ENCODE measurements at regions not wholly inside any gene's neighbourhood (a gene's known extent, or its start where the extent isn't known, plus 50 kb on each side); places are given as distances from the start of the nearest gene placed in this dataset.

- ATAC-seq = no peak
- H3K9me3 ChIP-seq = no peaks in the 10 kb centered on the region
- H3K27me3 ChIP-seq = no peaks in the 10 kb centered on the region
- 90 to 93% methylated on average over 4 of the region's 4 CpGs for WGBS, 2 donors (ENCODE audit: low coverage in 1 of 2)
- no peaks in the 10 kb centered on the region for H3K36me3 ChIP-seq
- peaks cover 0 to 31% (median 2%) of the 10 kb centered on the region in 3 donors for H3K4me1 ChIP-seq
- no peak overlapping the region for H3K27ac ChIP-seq
- no peak overlapping the region for H3K4me3 ChIP-seq
- TF ChIP-seq EP300 (IDR thresholded peaks at IDR 0.05) (no peak), POLR2A (IDR thresholded peaks at IDR 0.05) (no peak), POLR2AphosphoS5 (IDR thresholded peaks at IDR 0.05) (no peak)
- TF ChIP-seq, protein P1, sequence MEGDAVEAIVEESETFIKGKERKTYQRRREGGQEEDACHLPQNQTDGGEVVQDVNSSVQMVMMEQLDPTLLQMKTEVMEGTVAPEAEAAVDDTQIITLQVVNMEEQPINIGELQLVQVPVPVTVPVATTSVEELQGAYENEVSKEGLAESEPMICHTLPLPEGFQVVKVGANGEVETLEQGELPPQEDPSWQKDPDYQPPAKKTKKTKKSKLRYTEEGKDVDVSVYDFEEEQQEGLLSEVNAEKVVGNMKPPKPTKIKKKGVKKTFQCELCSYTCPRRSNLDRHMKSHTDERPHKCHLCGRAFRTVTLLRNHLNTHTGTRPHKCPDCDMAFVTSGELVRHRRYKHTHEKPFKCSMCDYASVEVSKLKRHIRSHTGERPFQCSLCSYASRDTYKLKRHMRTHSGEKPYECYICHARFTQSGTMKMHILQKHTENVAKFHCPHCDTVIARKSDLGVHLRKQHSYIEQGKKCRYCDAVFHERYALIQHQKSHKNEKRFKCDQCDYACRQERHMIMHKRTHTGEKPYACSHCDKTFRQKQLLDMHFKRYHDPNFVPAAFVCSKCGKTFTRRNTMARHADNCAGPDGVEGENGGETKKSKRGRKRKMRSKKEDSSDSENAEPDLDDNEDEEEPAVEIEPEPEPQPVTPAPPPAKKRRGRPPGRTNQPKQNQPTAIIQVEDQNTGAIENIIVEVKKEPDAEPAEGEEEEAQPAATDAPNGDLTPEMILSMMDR (IDR thresholded peaks at IDR 0.05) = no peak
These were observed 299.3 kb downstream of the MAP2K6 start for GRCh38 chr17:69713815-69714214.

DNA sequence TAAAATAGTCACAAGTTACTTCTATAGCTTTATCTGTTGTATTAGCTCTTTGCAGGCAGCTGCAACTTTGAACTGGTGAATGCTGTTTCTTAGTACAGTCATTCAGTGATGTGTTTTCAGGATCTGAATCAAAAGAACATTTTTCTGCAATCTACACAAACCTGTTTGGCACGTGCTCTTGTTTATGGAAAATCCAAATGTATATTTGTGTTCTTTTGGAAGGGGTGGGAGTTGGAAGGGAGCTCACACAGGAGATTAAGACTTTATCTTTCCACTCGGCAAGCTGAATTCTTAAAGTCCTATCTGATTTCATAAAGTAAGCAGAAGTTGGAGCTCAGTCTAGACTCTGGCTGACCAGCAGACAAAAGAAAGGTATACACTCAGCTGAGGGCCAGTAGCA, 300.2 kb downstream of the MAP2K6 start:
- TF ChIP-seq, protein P1 (IDR thresholded peaks at IDR 0.05) = no peak
- TF ChIP-seq EP300 (IDR thresholded peaks at IDR 0.05) (no peak), POLR2A (IDR thresholded peaks at IDR 0.05) (no peak), POLR2AphosphoS5 (IDR thresholded peaks at IDR 0.05) (no peak)
- no peak overlapping the region for H3K27ac ChIP-seq
- H3K4me1 ChIP-seq = peaks cover 0 to 31% (median 2%) of the 10 kb centered on the region in 3 donors
- ATAC-seq = no peak
- no peaks in the 10 kb centered on the region for H3K36me3 ChIP-seq
- no peaks in the 10 kb centered on the region for H3K27me3 ChIP-seq
- H3K4me3 ChIP-seq = no peak overlapping the region
- no peaks in the 10 kb centered on the region for H3K9me3 ChIP-seq
- 27 to 37% methylated on average over 2 of the region's 2 CpGs for WGBS, 2 donors (ENCODE audit: low coverage in 1 of 2)

- no peak overlapping the region for H3K4me3 ChIP-seq
- no peaks in the 10 kb centered on the region for H3K36me3 ChIP-seq
- no peaks in the 10 kb centered on the region for H3K27me3 ChIP-seq
- TF ChIP-seq POLR2AphosphoS5 (IDR thresholded peaks at IDR 0.05) = no peak
- TF ChIP-seq, protein P1 (IDR thresholded peaks at IDR 0.05) = no peak
- no peak for TF ChIP-seq EP300 (IDR thresholded peaks at IDR 0.05)
- TF ChIP-seq POLR2A (IDR thresholded peaks at IDR 0.05) = no peak
- no peaks in the 10 kb centered on the region for H3K9me3 ChIP-seq
- ATAC-seq = no peak
- H3K27ac ChIP-seq = no peak overlapping the region
- WGBS, 2 donors (ENCODE audit: low coverage in 1 of 2) = 97 to 98% methylated on average over 4 of the region's 4 CpGs
- peaks cover 0 to 31% (median 2%) of the 10 kb centered on the region in 3 donors for H3K4me1 ChIP-seq
These were observed 301.2 kb downstream of the MAP2K6 start for GRCh38 chr17:69715656-69716055.

DNA sequence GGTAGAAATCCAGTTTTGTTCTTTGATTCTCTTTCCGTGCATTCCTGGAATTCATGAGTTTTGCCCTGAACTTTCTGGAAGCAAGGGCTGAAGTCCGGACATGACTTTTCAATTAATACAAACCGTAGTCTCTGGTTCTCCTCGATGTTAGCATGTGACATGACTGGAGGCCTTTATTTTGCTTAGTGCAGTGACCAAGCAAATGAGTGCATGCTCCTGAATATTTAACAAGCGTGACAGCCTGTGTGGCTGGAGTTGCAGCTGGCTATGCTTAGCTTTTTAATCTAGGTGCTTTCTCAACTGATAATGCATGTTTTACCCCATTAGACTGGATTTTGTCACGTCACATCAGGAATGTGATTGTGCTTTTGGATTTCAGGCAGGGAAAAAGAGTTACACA, 302.1 kb downstream of the MAP2K6 start:
- H3K4me1 ChIP-seq = peaks cover 0 to 27% (median 2%) of the 10 kb centered on the region in 3 donors
- H3K27ac ChIP-seq = no peak overlapping the region
- ATAC-seq = no peak
- no peak overlapping the region for H3K4me3 ChIP-seq
- H3K27me3 ChIP-seq = no peaks in the 10 kb centered on the region
- H3K36me3 ChIP-seq = no peaks in the 10 kb centered on the region
- 44 to 82% methylated on average over 5 to 6 of the region's 6 CpGs for WGBS, 2 donors (ENCODE audit: low coverage in 1 of 2)
- H3K9me3 ChIP-seq = no peaks in the 10 kb centered on the region
- TF ChIP-seq EP300 (IDR thresholded peaks at IDR 0.05) (no peak), POLR2AphosphoS5 (IDR thresholded peaks at IDR 0.05) (no peak), POLR2A (IDR thresholded peaks at IDR 0.05) (no peak)
- TF ChIP-seq, protein P1 (IDR thresholded peaks at IDR 0.05) = no peak

- Histone ChIP-seq H3K36me3 (no peaks in the 10 kb centered on the region), H3K27me3 (no peaks in the 10 kb centered on the region), H3K27ac (peak overlapping the region in 1 of 4 donors; percentile 46), H3K9me3 (no peaks in the 10 kb centered on the region), H3K4me1 (peaks cover 0 to 20% (median 2%) of the 10 kb centered on the region in 3 donors), H3K4me3 (no peak overlapping the region)
- TF ChIP-seq POLR2A (IDR thresholded peaks at IDR 0.05) = no peak
- no peak for ATAC-seq
- WGBS, 2 donors (ENCODE audit: low coverage in 1 of 2) = 20 to 44% methylated on average over 1 to 2 of the region's 2 CpGs
These were observed 302.7 kb downstream of the MAP2K6 start for GRCh38 chr17:69717214-69717613.

All from gastroesophageal sphincter (tissue), 4 donors.